ENCODE measurements at regions not wholly inside any gene's neighbourhood (a gene's known extent, or its start where the extent isn't known, plus 50 kb on each side); places are given as distances from the start of the nearest gene placed in this dataset.

GRCh38 chr2:7994397-7994951, 687.4 kb upstream of the ID2 start:
- DNase-seq = no peak

GRCh38 chr2:7997279-7997678, 684.6 kb upstream of the ID2 start:
- no peak for DNase-seq

DNA sequence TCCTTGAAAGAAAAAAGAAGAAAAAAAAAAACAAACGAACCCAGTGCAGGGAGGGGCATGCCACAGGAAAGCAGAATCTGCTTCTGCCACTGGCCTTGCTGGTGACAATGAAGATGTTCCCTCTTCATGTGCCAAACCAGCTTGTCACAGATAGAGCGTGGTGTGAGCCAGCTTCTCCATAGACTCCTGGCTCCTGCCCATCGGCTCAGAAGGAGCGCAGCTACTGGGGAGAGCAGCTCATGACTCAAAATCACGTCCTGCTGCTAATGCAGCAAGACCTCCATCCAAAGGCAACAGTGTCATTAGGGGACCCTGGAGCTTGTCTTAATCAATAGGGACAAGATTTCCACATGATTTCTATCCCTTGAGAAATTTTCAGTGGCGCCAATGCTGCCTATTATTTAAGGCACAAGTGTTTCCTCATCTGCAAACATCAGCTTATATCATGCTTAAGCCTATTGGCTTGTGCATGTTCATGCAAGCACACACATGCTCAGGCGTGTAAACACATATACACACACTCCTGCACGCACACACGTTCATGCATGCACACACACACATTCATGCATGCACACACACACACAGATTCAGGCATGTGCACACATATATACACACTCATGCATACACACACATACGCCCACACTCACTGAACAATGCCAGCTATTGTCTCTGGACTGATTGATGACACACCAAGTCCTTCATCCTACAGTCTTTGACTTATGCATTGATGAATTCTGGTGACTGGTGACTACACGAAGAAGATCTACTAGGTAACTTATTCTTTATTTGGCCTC, 682.0 kb upstream of the ID2 start:
- no peak for DNase-seq

- DNase-seq = no peak
Measured at GRCh38 chr2:8000870-8001269, 681.0 kb upstream of the ID2 start.

GRCh38 chr2:8002765-8003393, 679.0 kb upstream of the ID2 start:
- peak; percentile 26 for DNase-seq

DNA sequence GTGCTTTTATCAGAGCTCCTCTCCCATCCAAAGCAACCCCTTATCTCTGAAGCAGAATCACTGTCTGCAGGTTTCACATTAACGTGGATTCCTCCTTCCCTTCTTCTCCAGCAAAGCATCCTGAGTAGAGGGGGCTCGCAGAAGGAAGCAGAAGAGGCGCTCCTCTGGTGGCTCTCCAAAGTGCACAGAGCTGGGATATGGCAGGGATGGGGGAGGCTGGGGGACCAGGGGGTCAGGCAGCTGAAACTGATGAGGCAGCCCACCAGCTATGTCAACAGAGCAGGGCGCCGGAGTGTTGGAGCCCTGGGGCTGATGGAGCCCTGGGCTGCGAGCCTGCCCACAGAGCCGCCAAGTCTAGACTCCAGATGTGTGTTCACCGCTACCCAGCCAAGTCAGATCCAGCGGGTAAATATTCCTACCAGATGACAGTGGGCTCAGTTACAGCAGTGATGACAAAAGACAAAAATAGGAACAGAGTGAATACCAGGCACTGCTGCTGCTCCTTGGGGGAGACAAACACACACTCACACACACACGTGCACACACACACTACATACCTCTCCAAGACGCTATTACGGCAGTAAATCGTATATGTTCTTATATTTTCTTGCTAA, 678.3 kb upstream of the ID2 start:
- peak; percentile 80 for DNase-seq

GRCh38 chr2:8004250-8004681, 677.6 kb upstream of the ID2 start:
- peak; percentile 52 for DNase-seq

GRCh38 chr2:8006181-8006580, 675.7 kb upstream of the ID2 start:
- no peak for DNase-seq

DNA sequence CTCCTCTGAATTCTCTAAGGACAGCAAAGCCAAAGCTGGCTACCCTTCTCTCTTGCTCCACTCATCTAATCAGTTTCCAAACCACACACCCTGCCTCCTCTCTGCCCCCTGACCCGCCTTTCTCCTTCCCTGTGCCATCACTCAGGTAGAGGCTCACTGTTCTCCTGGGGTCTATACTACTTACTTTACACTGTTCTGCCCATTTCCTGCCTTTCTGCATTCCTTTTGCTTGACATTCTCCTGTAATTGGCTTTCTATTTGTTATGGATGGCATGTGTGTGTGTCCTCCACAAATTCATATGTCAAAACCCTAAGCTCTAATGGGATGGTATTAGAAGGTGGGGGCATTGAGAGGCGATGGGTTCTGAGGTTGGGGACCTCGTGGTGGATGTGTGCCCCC, 675.2 kb upstream of the ID2 start:
- DNase-seq = no peak

DNA sequence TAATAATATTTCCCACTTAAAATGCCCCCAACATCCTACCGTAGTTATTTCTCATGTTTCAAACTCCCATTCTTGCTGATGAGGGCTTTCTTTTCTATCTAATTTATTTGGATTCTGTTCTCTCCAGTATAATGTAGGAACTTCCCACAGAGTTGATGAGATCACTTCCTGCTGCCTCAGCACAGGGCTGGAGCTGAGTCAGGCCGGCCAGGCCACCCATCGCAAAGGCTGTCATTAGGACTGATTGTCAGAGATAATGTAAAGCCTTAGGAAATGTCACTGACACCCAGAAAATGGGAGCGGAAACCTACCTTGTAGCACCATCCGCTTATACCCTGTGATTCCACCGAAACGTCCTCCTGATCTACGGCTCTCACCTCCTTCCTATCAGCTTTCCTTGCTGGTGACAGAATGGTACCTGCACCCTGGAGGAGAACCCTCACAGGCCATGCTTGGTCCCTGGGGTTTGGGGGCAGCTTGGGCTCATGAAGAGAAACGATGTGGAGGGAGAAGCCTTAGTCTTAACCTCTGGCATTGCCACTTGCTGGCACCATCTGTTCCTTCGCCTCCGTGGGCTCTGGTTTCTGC, 672.8 kb upstream of the ID2 start:
- no peak for DNase-seq

- DNase-seq = no peak
Measured at GRCh38 chr2:8015848-8016600, 665.8 kb upstream of the ID2 start.

- DNase-seq = no peak
Measured at GRCh38 chr2:8016688-8017087, 665.2 kb upstream of the ID2 start.

DNA sequence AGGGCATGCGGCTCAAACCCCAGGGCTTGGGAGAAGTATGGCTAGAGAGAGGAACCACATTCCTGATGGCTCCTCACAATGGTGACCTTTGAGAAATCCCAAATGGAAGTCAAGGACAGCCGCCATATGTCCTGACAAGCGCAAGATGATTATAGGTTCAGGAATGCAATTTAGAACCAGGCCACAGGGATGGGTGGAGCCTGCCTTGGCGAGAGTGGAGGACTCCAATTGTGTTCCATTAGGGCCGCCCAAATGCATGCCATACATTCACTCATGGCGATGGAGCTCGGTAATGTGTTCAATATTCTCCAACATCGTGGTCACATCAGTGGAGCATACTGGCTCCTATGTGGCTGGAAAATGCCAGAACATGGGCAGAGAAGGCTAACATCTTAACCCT, 662.9 kb upstream of the ID2 start:
- no peak for DNase-seq

GRCh38 chr2:8019934-8020333, 661.9 kb upstream of the ID2 start:
- no peak for DNase-seq

- DNase-seq = peak; percentile 33
Measured at GRCh38 chr2:8021921-8022320, 659.9 kb upstream of the ID2 start.

DNA sequence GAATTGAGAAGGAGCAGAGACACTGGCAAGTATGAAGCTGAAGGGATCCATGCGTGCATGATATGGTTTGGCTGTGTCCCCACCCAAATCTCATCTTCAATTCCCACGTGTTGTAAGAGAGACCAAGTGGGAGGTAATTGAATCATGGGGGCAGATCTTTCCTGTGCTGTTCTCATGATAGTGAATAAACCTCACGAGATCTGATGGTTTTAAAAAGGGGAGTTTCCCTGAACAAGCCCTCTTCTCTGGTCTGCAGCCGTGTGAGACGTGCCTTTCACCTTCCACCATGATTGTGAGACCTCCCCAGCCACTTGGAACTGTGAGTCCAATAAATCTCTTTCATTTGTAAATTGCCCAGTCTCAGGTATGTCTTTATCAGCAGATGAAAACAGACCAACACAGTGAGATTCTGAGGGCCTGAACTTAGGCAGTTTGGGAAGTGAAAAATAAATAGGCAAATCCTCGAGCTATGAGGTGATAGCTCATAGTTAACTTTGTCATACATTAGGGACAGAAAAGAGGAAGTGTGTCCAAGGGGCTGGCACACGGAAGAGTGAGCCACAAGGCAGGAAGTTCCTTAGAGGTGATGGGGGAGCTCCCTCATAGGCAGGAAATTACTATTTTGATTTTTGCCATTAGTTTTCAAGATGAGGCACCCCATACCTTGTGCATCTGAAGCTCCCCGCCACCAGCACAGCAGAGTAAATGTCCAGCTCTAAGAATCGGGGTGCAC, 658.8 kb upstream of the ID2 start:
- DNase-seq = no peak

- DNase-seq = no peak
Measured at GRCh38 chr2:8024506-8024905, 657.4 kb upstream of the ID2 start.

DNA sequence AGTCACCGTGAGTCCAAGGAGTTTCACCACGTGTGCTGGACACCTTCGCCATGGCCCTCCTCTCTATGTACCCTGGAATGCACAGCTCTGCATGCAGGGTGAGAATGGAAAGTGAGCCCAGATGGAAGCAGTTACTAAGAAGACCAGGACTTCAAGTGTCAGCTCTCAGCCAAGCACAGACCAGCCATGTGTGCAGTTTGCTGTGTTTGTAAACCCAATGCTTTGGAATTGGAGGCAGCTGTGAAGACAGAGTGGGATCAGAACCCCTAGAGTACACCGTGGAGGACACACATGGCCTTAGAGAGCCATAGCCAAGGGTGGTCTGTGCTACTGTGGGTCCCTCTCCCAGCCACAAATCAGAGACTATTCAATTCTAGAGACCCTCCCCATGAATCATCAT, 655.5 kb upstream of the ID2 start:
- no peak for DNase-seq

DNA sequence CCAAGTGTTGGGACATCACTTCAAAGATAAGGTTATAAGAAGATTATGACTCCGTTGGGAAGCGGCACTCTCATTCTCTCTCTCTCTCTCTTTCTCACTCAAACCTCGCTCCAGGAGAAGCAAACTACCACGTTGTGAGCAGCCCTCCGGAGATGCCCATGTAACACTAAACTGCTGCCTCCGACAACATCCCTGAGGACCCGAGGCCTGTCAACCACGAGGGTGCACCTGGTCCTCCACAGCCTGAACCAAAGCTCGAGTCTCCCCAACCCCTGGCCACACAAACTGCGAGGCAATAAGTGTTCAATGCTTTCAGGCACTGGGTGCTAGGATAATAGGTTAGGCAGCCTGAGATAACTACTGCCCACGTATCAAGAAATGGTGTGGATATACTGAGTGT, 654.5 kb upstream of the ID2 start:
- DNase-seq = no peak

GRCh38 chr2:8028036-8028435, 653.8 kb upstream of the ID2 start:
- DNase-seq = no peak

GRCh38 chr2:8028436-8028835, 653.4 kb upstream of the ID2 start:
- no peak for DNase-seq

GRCh38 chr2:8028981-8029380, 652.9 kb upstream of the ID2 start:
- DNase-seq = no peak
